ENCODE measurements at regions not wholly inside any gene's neighbourhood (a gene's known extent, or its start where the extent isn't known, plus 50 kb on each side); places are given as distances from the start of the nearest gene placed in this dataset.
A peak's percentile ranks its signal among the peaks of the same experiment; 100 is the strongest.

- TF ChIP-seq, protein P1, sequence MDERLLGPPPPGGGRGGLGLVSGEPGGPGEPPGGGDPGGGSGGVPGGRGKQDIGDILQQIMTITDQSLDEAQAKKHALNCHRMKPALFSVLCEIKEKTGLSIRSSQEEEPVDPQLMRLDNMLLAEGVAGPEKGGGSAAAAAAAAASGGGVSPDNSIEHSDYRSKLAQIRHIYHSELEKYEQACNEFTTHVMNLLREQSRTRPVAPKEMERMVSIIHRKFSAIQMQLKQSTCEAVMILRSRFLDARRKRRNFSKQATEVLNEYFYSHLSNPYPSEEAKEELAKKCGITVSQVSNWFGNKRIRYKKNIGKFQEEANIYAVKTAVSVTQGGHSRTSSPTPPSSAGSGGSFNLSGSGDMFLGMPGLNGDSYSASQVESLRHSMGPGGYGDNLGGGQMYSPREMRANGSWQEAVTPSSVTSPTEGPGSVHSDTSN (CRISPR knock-in tag; IDR thresholded peaks at IDR 0.05; ENCODE audit: low read depth): no peak
- TF ChIP-seq, protein P1 (tag; conservative IDR thresholded peaks at IDR 0.05; ENCODE audit: low read depth): peak; percentile 35; the same call in 1 of the 2 replicates
- TF ChIP-seq POLR2B (IDR thresholded peaks at IDR 0.05; ENCODE audit: low read depth, partially characterized antibody) (no peak), PHF20 (IDR thresholded peaks at IDR 0.05; ENCODE audit: partially characterized antibody) (no peak), RHOXF2B (CRISPR knock-in tag; conservative IDR thresholded peaks at IDR 0.05) (no peak), RUNX1 (IDR thresholded peaks at IDR 0.05; ENCODE audit: low read depth) (no peak), ZBTB1 (CRISPR knock-in tag; IDR thresholded peaks at IDR 0.05; ENCODE audit: borderline replicate concordance, low read depth) (no peak), SMAD4 (CRISPR knock-in tag; conservative IDR thresholded peaks at IDR 0.05) (no peak), NR2C1 (IDR thresholded peaks at IDR 0.05) (no peak), NR2C1 (tag; IDR thresholded peaks at IDR 0.05) (no peak), MAX (CRISPR knock-in tag; IDR thresholded peaks at IDR 0.05) (no peak), TAL1 (IDR thresholded peaks at IDR 0.05) (no peak), MTA2 (IDR thresholded peaks at IDR 0.05; ENCODE audit: low read depth) (no peak), SLC30A9 (CRISPR knock-in tag; IDR thresholded peaks at IDR 0.05) (no peak), KLF13 (tag; IDR thresholded peaks at IDR 0.05; ENCODE audit: borderline replicate concordance, low read depth) (no peak), ZNF263 (CRISPR knock-in tag; IDR thresholded peaks at IDR 0.05; ENCODE audit: borderline replicate concordance) (no peak), CBFA2T2 (conservative IDR thresholded peaks at IDR 0.05) (no peak), MEIS2 (IDR thresholded peaks at IDR 0.05; ENCODE audit: partially characterized antibody) (peak; percentile 67), HNRNPH1 (optimal IDR thresholded peaks at IDR 0.05; ENCODE audit: low read depth, low read length) (no peak), SIN3A (IDR thresholded peaks at IDR 0.05; ENCODE audit: borderline replicate concordance in 2 of 2, control insufficient read depth in 1 of 2, low read depth in 2 of 2, low read length in 2 of 2) (no peak)
Observed at GRCh38 chrX:124954402-124954801, 365.3 kb upstream of the TEX13C start (continued).

All from K562 (cell line).